ENCODE measurements at regions not wholly inside any gene's neighbourhood (a gene's known extent, or its start where the extent isn't known, plus 50 kb on each side); places are given as distances from the start of the nearest gene placed in this dataset.

DNA sequence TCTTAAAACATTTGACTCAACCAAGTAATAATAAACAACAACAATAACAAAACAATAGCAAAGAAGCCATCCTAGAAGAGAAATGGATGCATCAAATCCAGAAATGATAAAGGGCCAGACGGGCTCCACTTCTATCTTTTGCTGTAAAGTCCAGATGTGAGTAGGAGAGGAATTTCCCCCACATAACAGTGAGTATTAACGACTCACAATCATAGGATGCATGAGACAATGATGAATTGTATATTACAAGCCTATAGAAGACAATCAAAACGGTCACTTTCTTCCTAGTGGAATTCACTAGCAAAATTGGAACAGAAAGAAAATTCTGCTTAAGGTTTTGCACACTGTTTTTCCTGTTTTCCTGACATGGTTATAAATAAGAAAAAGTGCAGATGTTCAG lies 97.0 kb upstream of the PREP start:
- TF ChIP-seq, protein P1, sequence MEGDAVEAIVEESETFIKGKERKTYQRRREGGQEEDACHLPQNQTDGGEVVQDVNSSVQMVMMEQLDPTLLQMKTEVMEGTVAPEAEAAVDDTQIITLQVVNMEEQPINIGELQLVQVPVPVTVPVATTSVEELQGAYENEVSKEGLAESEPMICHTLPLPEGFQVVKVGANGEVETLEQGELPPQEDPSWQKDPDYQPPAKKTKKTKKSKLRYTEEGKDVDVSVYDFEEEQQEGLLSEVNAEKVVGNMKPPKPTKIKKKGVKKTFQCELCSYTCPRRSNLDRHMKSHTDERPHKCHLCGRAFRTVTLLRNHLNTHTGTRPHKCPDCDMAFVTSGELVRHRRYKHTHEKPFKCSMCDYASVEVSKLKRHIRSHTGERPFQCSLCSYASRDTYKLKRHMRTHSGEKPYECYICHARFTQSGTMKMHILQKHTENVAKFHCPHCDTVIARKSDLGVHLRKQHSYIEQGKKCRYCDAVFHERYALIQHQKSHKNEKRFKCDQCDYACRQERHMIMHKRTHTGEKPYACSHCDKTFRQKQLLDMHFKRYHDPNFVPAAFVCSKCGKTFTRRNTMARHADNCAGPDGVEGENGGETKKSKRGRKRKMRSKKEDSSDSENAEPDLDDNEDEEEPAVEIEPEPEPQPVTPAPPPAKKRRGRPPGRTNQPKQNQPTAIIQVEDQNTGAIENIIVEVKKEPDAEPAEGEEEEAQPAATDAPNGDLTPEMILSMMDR (conservative IDR thresholded peaks at IDR 0.05; ENCODE audit: low read length), result no peak
- TF ChIP-seq EZH2phosphoT487 (IDR thresholded peaks at IDR 0.05; ENCODE audit: borderline replicate concordance, low read depth, low read length), result no peak

Data from OCI-LY7 (cell line).